KMS-11 (cell line): ENCODE measurements at regions not wholly inside any gene's neighbourhood (a gene's known extent, or its start where the extent isn't known, plus 50 kb on each side); places are given as distances from the start of the nearest gene placed in this dataset.

ENCODE experiments used
- H2AFZ ChIP-seq: fragments of 200-600 bp; sonication (generic); 2 replicates; pipeline ENCODE4 v1.6.1; 2016; ENCODE audit warnings: antibody characterized with exemption, mixed run types, low read depth
- H3K27ac ChIP-seq: fragments of 200-600 bp; sonication (generic); 2 replicates; pipeline ENCODE4 v1.6.1; 2016; ENCODE audit warnings: mild to moderate bottlenecking, mixed run types
- H3K27me3 ChIP-seq: fragments of 200-600 bp; sonication (generic); 2 replicates; pipeline ENCODE4 v1.6.1; 2017; ENCODE audit warnings: mild to moderate bottlenecking, low read depth, mixed run types, moderate library complexity; ENCODE audit not compliant: insufficient read depth
- H3K36me3 ChIP-seq: fragments of 200-600 bp; sonication (generic); 2 replicates; pipeline ENCODE4 v1.6.1; 2017; ENCODE audit warnings: mild to moderate bottlenecking, mixed run types; ENCODE audit not compliant: insufficient read depth
- H3K4me1 ChIP-seq: fragments of 200-600 bp; sonication (generic); 2 replicates; pipeline ENCODE4 v1.6.1; 2016; ENCODE audit warnings: mild to moderate bottlenecking, low read depth, mixed run types; ENCODE audit not compliant: poor library complexity, severe bottlenecking
- H3K4me2 ChIP-seq: fragments of 200-600 bp; sonication (generic); 2 replicates; pipeline ENCODE4 v1.7.0; 2016; ENCODE audit warnings: mild to moderate bottlenecking, mixed run types
- H3K4me3 ChIP-seq: fragments of 200-600 bp; sonication (generic); IDR thresholded peaks from 2 replicates; pipeline ENCODE4 v1.6.1; 2017; ENCODE audit warnings: low read depth, low read length, mixed read lengths; ENCODE audit not compliant: insufficient read depth
- H3K79me2 ChIP-seq: fragments of 200-600 bp; sonication (generic); 2 replicates; pipeline ENCODE4 v1.6.1; 2016; ENCODE audit warnings: low read depth, mixed run types; ENCODE audit not compliant: insufficient read depth
- H3K9ac ChIP-seq: fragments of 200-600 bp; sonication (generic); 2 replicates; pipeline ENCODE4 v1.6.1; 2016; ENCODE audit warnings: mild to moderate bottlenecking, mixed run types
- H4K20me1 ChIP-seq: fragments of 200-600 bp; sonication (generic); 2 replicates; pipeline ENCODE4 v1.6.1; 2016; ENCODE audit warnings: mild to moderate bottlenecking, mixed run types; ENCODE audit not compliant: insufficient read depth
- TF ChIP-seq, protein P1 (sequence below): fragments of 200-600 bp; sonication (generic); conservative IDR thresholded peaks from 2 replicates; pipeline ENCODE4 v1.6.1; 2017; ENCODE audit warnings: low read depth, mild to moderate bottlenecking, antibody characterized with exemption, low read length, moderate library complexity, mixed read lengths

GRCh38 chr4:14893713-14894112, 108.6 kb upstream of the CPEB2 start:
- Histone ChIP-seq H3K4me3 (no peak overlapping the region), H3K4me1 (no peaks in the 10 kb centered on the region), H3K27me3 (no peaks in the 10 kb centered on the region), H4K20me1 (no peaks in the 10 kb centered on the region), H3K79me2 (no peaks in the 10 kb centered on the region), H3K9ac (no peak overlapping the region), H3K27ac (no peak overlapping the region), H3K4me2 (no peak overlapping the region), H2AFZ (no peak overlapping the region), H3K36me3 (no peaks in the 10 kb centered on the region)
- TF ChIP-seq, protein P1, sequence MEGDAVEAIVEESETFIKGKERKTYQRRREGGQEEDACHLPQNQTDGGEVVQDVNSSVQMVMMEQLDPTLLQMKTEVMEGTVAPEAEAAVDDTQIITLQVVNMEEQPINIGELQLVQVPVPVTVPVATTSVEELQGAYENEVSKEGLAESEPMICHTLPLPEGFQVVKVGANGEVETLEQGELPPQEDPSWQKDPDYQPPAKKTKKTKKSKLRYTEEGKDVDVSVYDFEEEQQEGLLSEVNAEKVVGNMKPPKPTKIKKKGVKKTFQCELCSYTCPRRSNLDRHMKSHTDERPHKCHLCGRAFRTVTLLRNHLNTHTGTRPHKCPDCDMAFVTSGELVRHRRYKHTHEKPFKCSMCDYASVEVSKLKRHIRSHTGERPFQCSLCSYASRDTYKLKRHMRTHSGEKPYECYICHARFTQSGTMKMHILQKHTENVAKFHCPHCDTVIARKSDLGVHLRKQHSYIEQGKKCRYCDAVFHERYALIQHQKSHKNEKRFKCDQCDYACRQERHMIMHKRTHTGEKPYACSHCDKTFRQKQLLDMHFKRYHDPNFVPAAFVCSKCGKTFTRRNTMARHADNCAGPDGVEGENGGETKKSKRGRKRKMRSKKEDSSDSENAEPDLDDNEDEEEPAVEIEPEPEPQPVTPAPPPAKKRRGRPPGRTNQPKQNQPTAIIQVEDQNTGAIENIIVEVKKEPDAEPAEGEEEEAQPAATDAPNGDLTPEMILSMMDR = no peak

- Histone ChIP-seq H3K4me3 (no peak overlapping the region), H3K27me3 (no peaks in the 10 kb centered on the region), H3K27ac (no peak overlapping the region), H2AFZ (no peak overlapping the region), H3K4me2 (no peak overlapping the region), H3K36me3 (no peaks in the 10 kb centered on the region), H3K4me1 (no peaks in the 10 kb centered on the region), H3K9ac (no peak overlapping the region), H3K79me2 (no peaks in the 10 kb centered on the region), H4K20me1 (no peaks in the 10 kb centered on the region)
- TF ChIP-seq, protein P1 = no peak
These were observed 107.6 kb upstream of the CPEB2 start for GRCh38 chr4:14894392-14895292.

DNA sequence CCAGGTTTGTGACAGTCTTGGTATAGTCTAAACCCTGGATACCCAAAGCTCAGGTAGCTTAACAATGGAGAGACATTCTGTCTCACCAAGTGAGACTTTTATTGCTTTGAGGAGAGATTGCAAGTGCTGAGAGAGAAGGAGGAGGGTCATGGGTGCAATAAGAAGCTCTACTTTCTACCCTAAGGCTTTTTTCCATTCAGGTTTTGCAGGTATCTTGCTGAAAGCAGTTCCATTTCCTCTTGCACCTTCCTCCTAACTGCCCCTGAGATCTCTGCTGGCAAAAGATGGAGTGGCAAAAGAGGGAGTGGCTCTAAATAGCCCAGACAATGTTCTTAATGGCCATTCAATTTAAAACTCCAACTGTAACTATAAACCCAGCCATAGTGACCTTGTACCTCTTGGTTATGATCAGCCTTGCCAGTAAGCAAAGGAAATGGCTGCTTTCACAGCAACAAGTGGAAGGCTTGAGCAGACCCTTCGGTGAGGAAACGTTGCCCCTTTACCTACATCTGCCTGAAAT, 105.6 kb upstream of the CPEB2 start:
- Histone ChIP-seq H3K27ac (no peak overlapping the region), H4K20me1 (no peaks in the 10 kb centered on the region), H3K9ac (no peak overlapping the region), H3K27me3 (no peaks in the 10 kb centered on the region), H3K4me1 (no peaks in the 10 kb centered on the region), H3K4me3 (no peak overlapping the region), H3K4me2 (no peak overlapping the region), H3K36me3 (no peaks in the 10 kb centered on the region), H2AFZ (no peak overlapping the region), H3K79me2 (no peaks in the 10 kb centered on the region)
- TF ChIP-seq, protein P1 = no peak

DNA sequence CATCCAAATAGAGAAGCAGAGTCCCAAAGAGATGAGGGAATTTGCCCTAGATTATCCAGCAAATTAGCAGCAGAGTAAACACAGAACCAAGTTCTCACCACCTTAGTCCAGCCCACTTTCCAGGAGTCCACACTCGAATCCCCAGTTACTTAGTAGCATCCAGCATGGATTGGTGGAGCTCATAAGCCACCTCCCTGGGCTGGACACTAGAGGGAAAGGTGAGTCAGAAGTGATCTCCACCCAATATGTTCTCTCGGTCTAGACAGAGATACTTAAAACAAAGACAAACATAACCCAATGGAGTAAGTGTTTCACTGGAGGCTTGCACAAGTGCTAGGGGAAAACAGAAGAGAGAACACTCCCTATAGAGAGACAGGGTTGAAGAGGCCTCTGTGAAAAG, 105.1 kb upstream of the CPEB2 start:
- H3K36me3 ChIP-seq = no peaks in the 10 kb centered on the region
- H2AFZ ChIP-seq = no peak overlapping the region
- H3K4me3 ChIP-seq = no peak overlapping the region
- no peak overlapping the region for H3K9ac ChIP-seq
- H3K79me2 ChIP-seq = no peaks in the 10 kb centered on the region
- no peaks in the 10 kb centered on the region for H4K20me1 ChIP-seq
- H3K4me2 ChIP-seq = no peak overlapping the region
- no peaks in the 10 kb centered on the region for H3K4me1 ChIP-seq
- H3K27ac ChIP-seq = no peak overlapping the region
- H3K27me3 ChIP-seq = no peaks in the 10 kb centered on the region
- TF ChIP-seq, protein P1 = no peak
